CD14-positive monocyte (primary cell): ENCODE measurements at regions not wholly inside any gene's neighbourhood (a gene's known extent, or its start where the extent isn't known, plus 50 kb on each side); places are given as distances from the start of the nearest gene placed in this dataset.
"Not testable (repeated sequence)": the region's sequence is repeated elsewhere in the genome, so short reads cannot be mapped to it uniquely, and the experiment has no call there.

Experiments
- DNase-seq, 3 donors: peaks; one replicate each; pipeline ENCODE4 v3.0.0-alpha.2; 2011 to 2022
- H2AFZ ChIP-seq: 2 replicates; pipeline ENCODE4 v1.6.0; 2012; ENCODE audit warnings: mild to moderate bottlenecking, low read depth, low read length, inconsistent platforms; ENCODE audit not compliant: insufficient read depth, poor library complexity, severe bottlenecking
- H3K27ac ChIP-seq, 2 donors: 1 replicate in 1 of 2; 2 replicates in 1 of 2; pipeline ENCODE4 v1.5.1; 2012 to 2013; ENCODE audit warnings: low read length in 2 of 2, control low read depth in 1 of 2, inconsistent platforms in 1 of 2, low read depth in 1 of 2, mild to moderate bottlenecking in 1 of 2
- H3K27me3 ChIP-seq, 2 donors: one replicate each; pipeline versions ENCODE4 v1.6.0 to v1.6.1; 2011 to 2013; ENCODE audit warnings: low read length in 2 of 2; ENCODE audit not compliant: control insufficient read depth in 2 of 2, insufficient read depth in 2 of 2
- H3K36me3 ChIP-seq, 2 donors: replicated peaks in 1 of 2; 1 replicate in 1 of 2; 2 replicates in 1 of 2; pipeline versions ENCODE4 v1.5.1 to v1.6.1; 2012 to 2013; ENCODE audit warnings: low read length in 2 of 2, control low read depth in 1 of 2, inconsistent platforms in 1 of 2, mild to moderate bottlenecking in 1 of 2; ENCODE audit not compliant: insufficient read depth in 2 of 2, control insufficient read depth in 1 of 2
- H3K4me1 ChIP-seq, 2 donors: 1 replicate in 1 of 2; 2 replicates in 1 of 2; pipeline versions ENCODE4 v1.5.1 to v1.6.1; 2012 to 2013; ENCODE audit warnings: low read length in 2 of 2, control low read depth in 1 of 2, inconsistent platforms in 1 of 2, mild to moderate bottlenecking in 1 of 2, moderate library complexity in 1 of 2; ENCODE audit not compliant: insufficient read depth in 2 of 2, control insufficient read depth in 1 of 2
- H3K4me2 ChIP-seq: replicated peaks from 2 replicates; pipeline ENCODE3; 2012; ENCODE audit warnings: low read length, moderate library complexity, mild to moderate bottlenecking; ENCODE audit not compliant: poor library complexity, severe bottlenecking; ENCODE audit errors: extremely low read depth
- H3K4me3 ChIP-seq, 3 experiments: fragments of 200-600 bp in 1 of 3; sonication (generic) in 1 of 3; replicated peaks in 1 of 3; 1 replicate in 2 of 3; 2 replicates in 1 of 3; pipeline ENCODE4 v1.5.1; 2011 to 2013; ENCODE audit warnings: low read length in 3 of 3, mild to moderate bottlenecking in 3 of 3, control low read depth in 2 of 3, low read depth in 2 of 3, inconsistent platforms in 1 of 3, moderate library complexity in 1 of 3
- H3K79me2 ChIP-seq: 2 replicates; pipeline ENCODE4 v1.6.0; 2012; ENCODE audit warnings: mild to moderate bottlenecking, control low read depth, inconsistent platforms, low read length, moderate library complexity; ENCODE audit not compliant: insufficient read depth
- H3K9ac ChIP-seq: 2 replicates; pipeline ENCODE4 v1.6.0; 2017; ENCODE audit warnings: low read length, mild to moderate bottlenecking; ENCODE audit not compliant: insufficient read depth, poor library complexity, severe bottlenecking
- H3K9me3 ChIP-seq, 2 donors: replicated peaks in 1 of 2; 1 replicate in 1 of 2; 2 replicates in 1 of 2; pipeline versions ENCODE4 v1.5.1 to v1.6.1; 2012 to 2013; ENCODE audit warnings: low read length in 2 of 2, control low read depth in 1 of 2; ENCODE audit not compliant: control insufficient read depth in 1 of 2, insufficient read depth in 1 of 2
- H4K20me1 ChIP-seq: 2 replicates; pipeline ENCODE4 v1.6.0; 2012; ENCODE audit warnings: mild to moderate bottlenecking, low read length, control low read depth, moderate library complexity; ENCODE audit not compliant: insufficient read depth
- H3K27ac Mint-ChIP-seq, 7 donors: one replicate each; pipeline ENCODE4 v1.8.0; 2020; ENCODE audit warnings: mild to moderate bottlenecking in 7 of 7, mixed read lengths in 7 of 7, moderate library complexity in 6 of 7, inconsistent platforms in 2 of 7
- H3K27me3 Mint-ChIP-seq, 3 donors: one replicate each; pipeline ENCODE4 v1.8.0; 2021 to 2022; ENCODE audit warnings: low read depth in 3 of 3, mild to moderate bottlenecking in 3 of 3, mixed read lengths in 3 of 3, moderate library complexity in 3 of 3, inconsistent platforms in 1 of 3
- H3K36me3 Mint-ChIP-seq, 2 donors: one replicate each; pipeline ENCODE4 v1.8.0; 2020; ENCODE audit warnings: mixed read lengths in 2 of 2, inconsistent platforms in 1 of 2, mild to moderate bottlenecking in 1 of 2
- H3K4me1 Mint-ChIP-seq: one replicate; pipeline ENCODE4 v1.8.0; 2020; ENCODE audit warnings: mild to moderate bottlenecking, mixed read lengths
- H3K4me3 Mint-ChIP-seq, 2 donors: one replicate each; pipeline ENCODE4 v1.8.0; 2020; ENCODE audit warnings: mild to moderate bottlenecking in 2 of 2, mixed read lengths in 2 of 2, moderate library complexity in 1 of 2
- H3K9me3 Mint-ChIP-seq, 7 donors: one replicate each; pipeline ENCODE4 v1.8.0; 2020 to 2022; ENCODE audit warnings: mixed read lengths in 7 of 7, mild to moderate bottlenecking in 6 of 7, moderate library complexity in 6 of 7, inconsistent platforms in 2 of 7
- CTCF ChIP-seq: fragments of 200-600 bp; IDR thresholded peaks from one replicate; pipeline ENCODE4 v1.8.0; 2022; ENCODE audit warnings: antibody characterized with exemption, mild to moderate bottlenecking
- WGBS: methylation state at CpG from one replicate; pipeline ENCODE4 v1.1.5; 2013; ENCODE audit warnings: missing lambda C conversion rate; ENCODE audit not compliant: insufficient coverage; 5-methylcytosine and 5-hydroxymethylcytosine counted together
- intact Hi-C, 2 donors: fragments of 100-400 bp; cut with micrococcal nuclease; formaldehyde crosslinking; loops; one replicate each; pipeline versions ENCODE4 v1.15.0 to v1.15.1; 2023

- Histone ChIP-seq H3K27ac (no peak overlapping the region), H3K9ac (no peak overlapping the region), H3K79me2 (no peaks in the 10 kb centered on the region), H2AFZ (no peak overlapping the region), H3K4me3 (no peak overlapping the region), H3K4me1 (no peaks in the 10 kb centered on the region), H3K4me2 (no peak overlapping the region), H3K36me3 (no peaks in the 10 kb centered on the region), H4K20me1 (no peaks in the 10 kb centered on the region), H3K9me3 (peaks cover 0 to 6% of the 10 kb centered on the region in 2 donors), H3K27me3 (no peaks in the 10 kb centered on the region)
- Mint-ChIP-seq H3K27me3 (peaks cover 0 to 8% (median 8%) of the 10 kb centered on the region in 3 donors), H3K4me1 (no peaks in the 10 kb centered on the region), H3K27ac (no peak overlapping the region), H3K4me3 (no peak overlapping the region), H3K36me3 (no peaks in the 10 kb centered on the region), H3K9me3 (peaks cover 2 to 17% (median 10%) of the 10 kb centered on the region in 7 donors)
- no peak for TF ChIP-seq CTCF
- intact Hi-C loops: no loop called here
- WGBS: 80% methylated on average over 1 of the region's 2 CpGs
- no peak for DNase-seq
These were observed 79.1 kb upstream of the HAND2 start for GRCh38 chr4:173609158-173609557.

GRCh38 chr4:173608632-173609031 lies 78.6 kb upstream of the HAND2 start:
- intact Hi-C loops: not testable (repeated sequence)

More at GRCh38 chr4:173608632-173609031, 78.6 kb upstream of the HAND2 start:
- H3K27ac Mint-ChIP-seq, H3K27ac ChIP-seq, H3K9me3 ChIP-seq, H3K4me3 ChIP-seq, H3K36me3 ChIP-seq, H4K20me1 ChIP-seq, H3K79me2 ChIP-seq, DNase-seq, H3K27me3 ChIP-seq, H3K4me1 Mint-ChIP-seq, H3K4me1 ChIP-seq, H3K9ac ChIP-seq, H3K27me3 Mint-ChIP-seq, H3K4me2 ChIP-seq, H2AFZ ChIP-seq, H3K4me3 Mint-ChIP-seq, H3K36me3 Mint-ChIP-seq: not testable (repeated sequence)
- 28% methylated on average over 6 of the region's 15 CpGs for WGBS
- H3K9me3 Mint-ChIP-seq: peaks cover 2 to 17% (median 10%) of the 10 kb centered on the region in 7 donors
